ENCODE measurements at regions not wholly inside any gene's neighbourhood (a gene's known extent, or its start where the extent isn't known, plus 50 kb on each side); places are given as distances from the start of the nearest gene placed in this dataset.

GRCh38 chr2:221064880-221065279, 507.2 kb downstream of the EPHA4 start:
- FAIRE-seq (no peak), DNase-seq (ENCODE audit: extremely low read depth in 1 of 4, low spot score in 3 of 4) (no peak), ATAC-seq (no peak)
- 3% methylated on average over 3 of the region's 3 CpGs for WGBS (ENCODE audit: insufficient coverage, low coverage, missing lambda C conversion rate)
- ChIA-PET CTCF (ENCODE audit: low intra/inter-chr PET ratio) (no interaction called here), POLR2A (no interaction called here)
- H3K9me1 ChIP-seq (ENCODE audit: control insufficient read depth, insufficient read depth, low read length) = no peaks in the 10 kb centered on the region
- H3K36me3 ChIP-seq (ENCODE audit: control insufficient read depth, insufficient read depth, low read length) = no peaks in the 10 kb centered on the region
- intact Hi-C loops (cut with micrococcal nuclease) (no loop called here), in situ Hi-C loops (cut with MboI) (no loop called here)
- no TSS peak for BruUV-seq (replicated peaks)
- no peak overlapping the region for H3K4me2 ChIP-seq (ENCODE audit: insufficient read depth, low read length)
- no peaks in the 10 kb centered on the region for H3K27me3 ChIP-seq (ENCODE audit: control insufficient read depth in 2 of 2, insufficient read depth in 2 of 2, low read length in 2 of 2)
- no peak overlapping the region for H3K9ac ChIP-seq (ENCODE audit: insufficient read depth in 1 of 2, low read depth in 2 of 2, low read length in 2 of 2)
- no peak overlapping the region for H2AFZ ChIP-seq (ENCODE audit: low read depth, low read length)
- no peak overlapping the region for H3K27ac ChIP-seq (ENCODE audit: extremely low read depth, low read depth, low read length)
- no peak overlapping the region for H3K4me3 ChIP-seq
- TF ChIP-seq ZBTB5 (IDR thresholded peaks at IDR 0.05) = no peak
- TF ChIP-seq ZNF239 (CRISPR knock-in tag; IDR thresholded peaks at IDR 0.05) = no peak
- TF ChIP-seq SMARCA4 (IDR thresholded peaks at IDR 0.05) = no peak
- TF ChIP-seq TSC22D4 (tag; IDR thresholded peaks at IDR 0.05) = no peak
- TF ChIP-seq TFE3 (CRISPR knock-in tag; IDR thresholded peaks at IDR 0.05) = no peak
- no peak for TF ChIP-seq CC2D1A (IDR thresholded peaks at IDR 0.05)
- no peak for TF ChIP-seq MECOM (CRISPR knock-in tag; IDR thresholded peaks at IDR 0.05)
- TF ChIP-seq ATF4 (CRISPR knock-in tag; IDR thresholded peaks at IDR 0.05) = no peak
- H4K20me1 ChIP-seq (replicated peaks; ENCODE audit: control insufficient read depth, insufficient read depth, low read length) = no peaks in the 10 kb centered on the region
- H3K9me3 ChIP-seq (replicated peaks; ENCODE audit: control insufficient read depth, insufficient read depth, low read depth, low read length) = no peaks in the 10 kb centered on the region
- no peaks in the 10 kb centered on the region for H3K79me2 ChIP-seq (ENCODE audit: control insufficient read depth, insufficient read depth, low read length)
- no peaks in the 10 kb centered on the region for H3K4me1 ChIP-seq (replicated peaks in 1 of 2; ENCODE audit: control insufficient read depth in 2 of 2, insufficient read depth in 2 of 2, low read length in 2 of 2)

All from K562 (cell line).